ENCODE measurements at regions not wholly inside any gene's neighbourhood (a gene's known extent, or its start where the extent isn't known, plus 50 kb on each side); places are given as distances from the start of the nearest gene placed in this dataset.

GRCh38 chr2:41344529-41344928 lies 703.3 kb upstream of the PKDCC start:
- intact Hi-C loops (cut with micrococcal nuclease; ENCODE audit: unreplicated experiment), result no loop called here

GRCh38 chr2:41353060-41353459 lies 694.8 kb upstream of the PKDCC start:
- BruUV-seq (replicated peaks), result no TSS peak
- ChIA-PET POLR2A (no interaction called here), CTCF (ENCODE audit: unreplicated experiment) (no interaction called here)
- H3K9me2 ChIP-seq (ENCODE audit: insufficient read depth, low read length), result no peaks in the 10 kb centered on the region
- TF ChIP-seq EZH2phosphoT487 (IDR thresholded peaks at IDR 0.05; ENCODE audit: borderline replicate concordance, low read depth, low read length) (no peak), CTCF (conservative IDR thresholded peaks at IDR 0.05; ENCODE audit: low read length) (no peak)
- no peaks in the 10 kb centered on the region for H3K4me1 ChIP-seq (ENCODE audit: insufficient read depth, low read length, poor library complexity, severe bottlenecking)
- H4K20me1 ChIP-seq (ENCODE audit: insufficient read depth, low read length), result no peaks in the 10 kb centered on the region
- no peak for DNase-seq (ENCODE audit: low spot score)
- H3K79me2 ChIP-seq (ENCODE audit: insufficient read depth, low read depth, low read length), result no peaks in the 10 kb centered on the region
- intact Hi-C loops (cut with micrococcal nuclease; ENCODE audit: unreplicated experiment), result no loop called here
- H3K36me3 ChIP-seq (ENCODE audit: insufficient read depth, low read length), result no peaks in the 10 kb centered on the region
- no peak overlapping the region for H2AFZ ChIP-seq (ENCODE audit: low read length)
- H3K9me3 ChIP-seq (ENCODE audit: low read length), result no peaks in the 10 kb centered on the region
- no peak overlapping the region for H3K27ac ChIP-seq (ENCODE audit: low read depth, low read length, poor library complexity, severe bottlenecking)
- H3K4me2 ChIP-seq (ENCODE audit: low read length), result no peak overlapping the region
- no peak overlapping the region for H3K4me3 ChIP-seq (ENCODE audit: low read depth, low read length, poor library complexity, severe bottlenecking)

More at GRCh38 chr2:41344529-41344928, 703.3 kb upstream of the PKDCC start:
- TF ChIP-seq EZH2phosphoT487 (IDR thresholded peaks at IDR 0.05; ENCODE audit: borderline replicate concordance, low read depth, low read length) (no peak), CTCF (conservative IDR thresholded peaks at IDR 0.05; ENCODE audit: low read length) (no peak)
- no peak overlapping the region for H2AFZ ChIP-seq (ENCODE audit: low read length)
- no peak overlapping the region for H3K27ac ChIP-seq (ENCODE audit: low read depth, low read length, poor library complexity, severe bottlenecking)
- no peaks in the 10 kb centered on the region for H3K9me3 ChIP-seq (ENCODE audit: low read length)
- no peaks in the 10 kb centered on the region for H3K79me2 ChIP-seq (ENCODE audit: insufficient read depth, low read depth, low read length)
- H3K4me2 ChIP-seq (ENCODE audit: low read length), result no peak overlapping the region
- no peak overlapping the region for H3K4me3 ChIP-seq (ENCODE audit: low read depth, low read length, poor library complexity, severe bottlenecking)
- H3K9me2 ChIP-seq (ENCODE audit: insufficient read depth, low read length), result no peaks in the 10 kb centered on the region
- no peaks in the 10 kb centered on the region for H3K36me3 ChIP-seq (ENCODE audit: insufficient read depth, low read length)
- H3K4me1 ChIP-seq (ENCODE audit: insufficient read depth, low read length, poor library complexity, severe bottlenecking), result no peaks in the 10 kb centered on the region
- no TSS peak for BruUV-seq (replicated peaks)
- H4K20me1 ChIP-seq (ENCODE audit: insufficient read depth, low read length), result no peaks in the 10 kb centered on the region
- ChIA-PET POLR2A (no interaction called here), CTCF (ENCODE audit: unreplicated experiment) (no interaction called here)
- no peak for DNase-seq (ENCODE audit: low spot score)

GRCh38 chr2:41355794-41356193 lies 692.0 kb upstream of the PKDCC start:
- H3K36me3 ChIP-seq (ENCODE audit: insufficient read depth, low read length), result no peaks in the 10 kb centered on the region
- POLR2A ChIA-PET, result interaction anchor here (0.7 kb wide), 1 partner anchor 695 kb away, joined by 5 read pairs; no protein-coding TSS in a partner anchor
- no peaks in the 10 kb centered on the region for H3K9me3 ChIP-seq (ENCODE audit: low read length)
- intact Hi-C loops (cut with micrococcal nuclease; ENCODE audit: unreplicated experiment), result no loop called here
- CTCF ChIA-PET (ENCODE audit: unreplicated experiment), result no interaction called here
- H3K4me1 ChIP-seq (ENCODE audit: insufficient read depth, low read length, poor library complexity, severe bottlenecking), result no peaks in the 10 kb centered on the region
- no peak overlapping the region for H3K27ac ChIP-seq (ENCODE audit: low read depth, low read length, poor library complexity, severe bottlenecking)
- DNase-seq (ENCODE audit: low spot score), result no peak
- no peaks in the 10 kb centered on the region for H3K9me2 ChIP-seq (ENCODE audit: insufficient read depth, low read length)
- no peaks in the 10 kb centered on the region for H3K79me2 ChIP-seq (ENCODE audit: insufficient read depth, low read depth, low read length)
- TF ChIP-seq CTCF (conservative IDR thresholded peaks at IDR 0.05; ENCODE audit: low read length), result no peak
- TF ChIP-seq EZH2phosphoT487 (IDR thresholded peaks at IDR 0.05; ENCODE audit: borderline replicate concordance, low read depth, low read length), result no peak
- H2AFZ ChIP-seq (ENCODE audit: low read length), result no peak overlapping the region
- BruUV-seq (replicated peaks), result no TSS peak
- no peak overlapping the region for H3K4me2 ChIP-seq (ENCODE audit: low read length)
- H3K4me3 ChIP-seq (ENCODE audit: low read depth, low read length, poor library complexity, severe bottlenecking), result no peak overlapping the region
- H4K20me1 ChIP-seq (ENCODE audit: insufficient read depth, low read length), result no peaks in the 10 kb centered on the region
